Right renal pelvis (tissue), 4 donors: ENCODE measurements at regions not wholly inside any gene's neighbourhood (a gene's known extent, or its start where the extent isn't known, plus 50 kb on each side); places are given as distances from the start of the nearest gene placed in this dataset.

Source experiments
- DNase-seq, 4 donors: peaks; one replicate each; pipeline ENCODE4 v3.0.0-alpha.2; 2013; ENCODE audit warnings: low read depth in 4 of 4, low spot score in 3 of 4, missing footprints in 1 of 4

- DNase-seq = no peak
Observed at GRCh38 chr16:86895606-86896005, 317.3 kb downstream of the FOXL1 start.

- DNase-seq = no peak
Observed at GRCh38 chr16:86896976-86897375, 318.6 kb downstream of the FOXL1 start.

DNA sequence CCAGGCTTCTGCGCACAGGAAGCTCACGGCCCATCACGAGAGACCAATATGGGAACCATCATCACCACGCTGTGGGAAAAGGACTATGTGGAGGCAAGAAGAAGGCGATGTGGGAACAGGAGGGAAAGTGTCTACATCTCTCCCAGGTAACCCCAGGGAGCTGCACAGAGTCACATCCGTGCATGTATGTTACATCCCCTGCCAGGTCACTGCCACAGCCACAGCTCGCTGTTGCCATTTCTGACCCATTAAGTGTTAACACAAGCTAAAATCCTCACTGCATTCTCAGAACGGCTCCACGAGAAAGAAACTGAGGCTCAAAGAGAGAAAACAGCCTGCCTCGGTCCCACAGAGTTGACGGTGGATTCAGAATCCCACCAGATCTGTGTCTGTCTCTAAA is 319.1 kb downstream of the FOXL1 start:
- DNase-seq = no peak

DNA sequence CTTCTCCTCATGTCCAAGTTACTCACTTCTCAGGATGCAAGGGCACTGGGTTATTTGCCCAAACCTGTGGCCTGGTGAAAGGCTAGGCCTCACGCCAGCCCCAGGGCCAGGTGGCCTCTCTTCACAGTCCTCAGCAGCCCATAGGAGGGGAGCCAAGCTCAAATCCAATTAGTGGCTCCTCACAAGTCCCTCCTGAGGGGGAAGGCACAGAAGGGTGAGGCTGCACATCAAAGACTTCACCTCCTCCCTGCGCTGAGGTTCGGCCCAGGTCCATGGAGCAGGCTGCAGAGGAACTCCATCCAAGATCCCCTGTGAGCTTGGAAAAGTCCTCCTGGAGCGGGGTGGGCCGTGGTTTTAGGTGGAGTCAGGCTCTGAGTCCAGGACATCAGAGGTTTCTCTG is 320.0 kb downstream of the FOXL1 start:
- DNase-seq = no peak

DNA sequence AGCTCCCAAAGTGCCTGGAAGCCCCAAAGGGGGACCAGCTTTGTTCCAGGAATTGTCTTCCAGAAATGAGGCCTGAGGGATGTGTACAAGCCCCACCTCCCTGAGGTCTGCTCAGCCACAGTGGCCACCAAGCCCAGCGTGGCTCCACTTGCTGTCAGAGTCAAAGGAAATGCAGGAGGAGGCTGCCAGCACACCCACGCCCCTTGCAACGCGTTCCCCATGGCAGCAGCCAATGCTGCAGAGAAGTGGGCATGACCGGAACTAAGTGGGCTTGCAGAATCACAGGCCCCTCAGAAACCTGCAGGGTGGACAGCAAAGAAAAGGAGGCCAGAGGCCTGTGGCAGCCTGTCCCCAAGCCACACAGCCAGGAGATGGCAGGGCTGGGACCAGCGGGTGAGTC is 320.8 kb downstream of the FOXL1 start:
- DNase-seq = no peak

- DNase-seq = no peak
Observed at GRCh38 chr16:86899757-86900156, 321.4 kb downstream of the FOXL1 start.

DNA sequence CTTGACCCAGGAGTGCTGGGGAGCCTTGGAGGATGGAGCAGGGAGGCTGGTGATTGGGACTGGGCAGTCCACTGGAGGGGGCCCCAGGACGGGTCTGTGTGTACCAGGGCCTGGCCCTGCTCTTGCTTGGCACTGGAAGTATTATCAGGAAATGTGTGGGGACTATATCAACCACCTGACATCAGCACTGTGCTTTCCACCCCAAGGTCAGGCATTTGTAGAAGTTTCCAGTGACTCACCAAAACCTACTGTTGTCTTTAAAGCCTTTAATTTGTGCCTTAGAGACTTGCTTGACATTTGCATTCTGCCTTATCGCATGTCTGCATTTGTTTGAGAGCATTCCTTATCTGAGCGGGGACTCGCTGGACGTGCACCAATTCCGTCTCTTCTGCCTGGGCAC is 323.1 kb downstream of the FOXL1 start:
- no peak for DNase-seq

DNA sequence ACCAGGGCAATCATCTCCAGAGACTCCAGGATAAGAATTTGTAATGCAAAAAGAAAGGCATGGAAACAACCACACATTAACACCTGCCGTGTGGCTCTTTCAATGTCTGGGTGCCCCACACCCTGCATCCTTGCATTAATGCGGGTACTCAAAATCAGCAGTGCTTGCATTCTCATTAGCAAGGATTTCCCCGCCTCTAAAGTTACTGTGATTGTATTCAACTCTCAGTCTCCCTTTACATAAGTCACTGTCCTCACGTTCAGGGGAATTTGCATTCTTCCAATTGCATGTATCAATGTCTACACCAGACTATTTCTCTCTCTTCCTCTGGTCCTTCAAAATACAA is 324.3 kb downstream of the FOXL1 start:
- DNase-seq = no peak

DNA sequence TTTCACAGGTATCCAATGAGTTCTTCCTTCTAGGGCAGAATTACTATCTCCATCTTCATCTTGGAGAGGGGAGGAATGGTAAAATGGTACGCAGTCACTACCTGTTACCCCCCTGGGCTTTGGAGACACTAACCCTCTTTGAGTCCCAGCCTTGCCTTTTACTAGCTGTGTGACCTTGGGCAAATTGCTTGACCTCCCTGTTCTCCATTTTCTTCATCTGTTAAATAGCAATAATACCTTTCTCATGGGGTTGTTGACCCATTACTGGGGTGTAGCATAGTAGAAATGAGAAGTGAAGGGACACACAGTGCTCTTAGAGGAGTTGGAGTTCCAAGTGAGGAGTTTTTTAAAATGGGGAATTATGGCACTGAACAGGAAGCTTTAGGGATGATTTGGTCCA is 324.7 kb downstream of the FOXL1 start:
- DNase-seq = no peak

DNA sequence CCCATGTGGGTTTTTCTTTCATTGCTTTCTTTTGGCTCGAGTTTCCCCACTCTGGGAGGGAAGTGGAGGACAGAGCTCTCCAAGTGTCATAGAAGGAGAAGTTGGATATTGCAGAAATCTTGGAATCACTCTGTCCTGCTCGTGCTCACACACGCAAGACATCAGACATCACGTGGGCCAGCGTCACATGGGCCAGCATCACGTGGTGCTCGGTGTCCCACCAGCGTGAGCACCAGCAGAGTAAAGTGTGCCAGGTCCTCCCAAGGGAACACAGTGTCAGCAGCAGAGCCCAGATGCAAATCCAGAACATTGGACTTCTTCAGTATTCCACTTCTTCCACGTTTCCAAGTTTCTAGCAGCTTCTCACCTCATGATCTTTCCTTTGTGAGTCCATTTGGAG is 327.0 kb downstream of the FOXL1 start:
- no peak for DNase-seq

GRCh38 chr16:86906623-86907022 is 328.3 kb downstream of the FOXL1 start:
- DNase-seq = no peak

GRCh38 chr16:86909359-86910160 is 331.2 kb downstream of the FOXL1 start:
- DNase-seq = no peak

GRCh38 chr16:86910161-86910769 is 331.9 kb downstream of the FOXL1 start:
- peak in 2 of 4 donors; percentile 76 to 77 for DNase-seq

GRCh38 chr16:86911437-86911958 is 333.1 kb downstream of the FOXL1 start:
- DNase-seq = peak in 3 of 4 donors; percentile 71 to 86 (median 85)

- no peak for DNase-seq
Observed at GRCh38 chr16:86913886-86914285, 335.5 kb downstream of the FOXL1 start.

- no peak for DNase-seq
Observed at GRCh38 chr16:86914876-86915717, 336.7 kb downstream of the FOXL1 start.

DNA sequence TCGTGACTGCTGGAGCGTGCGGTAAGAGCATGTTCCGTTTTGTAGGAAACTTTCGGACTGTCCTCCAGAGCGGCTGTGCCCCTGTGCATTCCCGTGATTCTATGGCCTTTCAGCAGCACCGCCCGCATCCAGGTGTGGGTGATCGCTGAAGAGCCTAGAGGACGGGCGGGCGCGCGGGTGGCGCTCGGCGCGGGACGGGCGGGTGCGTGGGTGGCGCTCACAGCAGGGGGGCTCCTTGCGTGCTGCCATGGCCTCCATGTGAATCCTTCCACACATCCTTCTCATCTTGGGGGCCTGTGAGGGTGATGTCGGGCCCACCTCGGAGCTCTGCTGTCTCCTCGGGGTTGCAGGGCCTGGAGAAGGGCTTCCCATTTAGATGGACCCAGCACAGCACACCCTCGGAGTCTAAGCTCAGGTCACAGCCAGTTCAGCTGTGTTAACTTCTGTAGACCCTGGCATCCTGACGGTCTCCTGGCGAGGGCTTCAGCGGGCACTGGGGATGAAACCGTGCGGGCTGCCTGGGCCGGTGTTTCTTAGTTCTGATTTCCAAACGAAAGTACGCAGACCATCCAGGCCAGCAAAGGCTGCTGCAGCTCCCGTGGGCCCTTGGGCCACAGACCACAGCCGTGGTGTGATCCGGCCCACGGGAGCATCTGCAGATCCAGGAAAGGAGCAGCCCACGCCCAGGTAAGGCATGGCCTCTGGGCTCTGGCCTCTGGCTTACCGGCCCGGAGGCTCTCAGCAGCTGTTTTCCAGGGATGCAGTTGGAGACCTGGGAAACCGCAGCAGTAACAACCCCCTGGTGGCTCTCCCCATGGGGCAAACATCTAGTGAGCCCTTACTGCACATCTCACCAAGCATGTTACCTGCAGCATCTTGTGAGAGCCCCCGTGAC is 339.4 kb downstream of the FOXL1 start:
- DNase-seq = no peak

DNA sequence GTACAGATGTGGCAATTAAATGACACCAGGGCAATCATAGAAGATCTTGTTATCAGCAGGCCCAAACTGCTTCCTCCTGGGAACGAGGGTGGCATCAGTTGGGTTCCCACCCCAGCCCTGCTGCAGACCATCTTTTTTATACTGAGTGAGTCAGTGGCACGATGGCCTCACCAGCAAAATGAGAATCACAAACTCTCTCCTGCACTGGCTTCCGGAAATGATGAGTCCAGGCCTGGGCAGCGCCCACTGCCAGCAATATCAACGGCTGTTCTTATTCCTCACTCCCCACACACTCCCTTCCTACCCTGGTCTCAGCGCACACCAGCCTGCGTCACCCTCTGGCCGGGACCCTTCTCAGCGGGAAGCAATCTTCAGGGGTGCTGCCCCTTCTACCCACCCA is 340.3 kb downstream of the FOXL1 start:
- no peak for DNase-seq

- DNase-seq = no peak
Observed at GRCh38 chr16:86919078-86919477, 340.7 kb downstream of the FOXL1 start.

DNA sequence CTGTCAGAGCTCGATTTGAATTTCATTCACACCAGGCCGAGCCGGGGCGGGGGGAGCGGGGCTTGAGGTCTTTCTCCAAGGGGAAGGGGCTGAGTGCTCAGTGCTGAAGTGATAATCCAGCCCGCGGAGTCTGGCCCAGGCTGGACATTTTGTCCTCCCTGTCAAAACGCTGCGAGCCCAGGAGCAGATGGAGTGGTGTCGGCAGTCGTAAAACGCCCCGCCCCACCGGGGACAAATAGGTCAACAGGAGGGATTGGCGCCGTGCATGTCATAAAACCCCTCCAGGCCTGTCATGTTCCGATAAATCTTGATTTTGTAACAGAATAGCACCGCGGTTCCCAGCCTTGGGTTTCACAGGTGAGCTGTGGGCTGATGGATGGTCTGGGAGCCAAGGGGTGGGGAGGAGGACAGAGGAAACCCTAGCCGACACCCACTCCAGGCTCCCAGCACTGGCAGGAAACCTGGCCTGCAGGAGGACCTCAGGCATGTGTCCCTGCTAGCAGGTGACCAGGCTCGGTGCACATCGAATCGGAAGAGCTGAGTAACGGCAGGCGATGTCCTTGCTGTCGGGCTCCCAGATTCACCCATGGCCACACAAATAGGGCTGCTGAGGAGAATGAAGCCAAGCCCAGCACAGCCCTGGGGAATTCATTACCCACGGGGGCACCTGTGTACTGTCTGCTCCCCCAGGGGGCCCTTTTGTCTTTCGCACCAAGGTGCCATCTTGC is 341.4 kb downstream of the FOXL1 start:
- DNase-seq = no peak
